DMS 273 (cell line): ENCODE measurements at regions not wholly inside any gene's neighbourhood (a gene's known extent, or its start where the extent isn't known, plus 50 kb on each side); places are given as distances from the start of the nearest gene placed in this dataset.
"Not testable (repeated sequence)": the region's sequence is repeated elsewhere in the genome, so short reads cannot be mapped to it uniquely, and the experiment has no call there.

Experiments
- DNase-seq: peaks from one replicate; lab custom pipeline; 2025; ENCODE audit not compliant: unreplicated experiment; lab: John Stamatoyannopoulos, UW

GRCh38 chr11:44416776-44417175 lies 106.8 kb upstream of the ALX4 start:
- no peak for DNase-seq

GRCh38 chr11:44417731-44418455 lies 108.0 kb upstream of the ALX4 start:
- DNase-seq = no peak

GRCh38 chr11:44418456-44418830 lies 108.5 kb upstream of the ALX4 start:
- DNase-seq = no peak

GRCh38 chr11:44421090-44421675 lies 111.2 kb upstream of the ALX4 start:
- peak; percentile 17 for DNase-seq

- no peak for DNase-seq
These were observed 113.3 kb upstream of the ALX4 start for GRCh38 chr11:44423289-44423688.

- no peak for DNase-seq
These were observed 114.9 kb upstream of the ALX4 start for GRCh38 chr11:44424841-44425240.

- no peak for DNase-seq
These were observed 116.2 kb upstream of the ALX4 start for GRCh38 chr11:44426119-44426518.

GRCh38 chr11:44426958-44427357 lies 117.0 kb upstream of the ALX4 start:
- DNase-seq = no peak

GRCh38 chr11:44427432-44427831 lies 117.5 kb upstream of the ALX4 start:
- DNase-seq = peak; percentile 45

- DNase-seq = no peak
These were observed 120.2 kb upstream of the ALX4 start for GRCh38 chr11:44430140-44430539.

- no peak for DNase-seq
These were observed 124.3 kb upstream of the ALX4 start for GRCh38 chr11:44434191-44434590.

- DNase-seq = no peak
These were observed 127.2 kb upstream of the ALX4 start for GRCh38 chr11:44437122-44437521.

- not testable (repeated sequence) for DNase-seq
These were observed 122.4 kb upstream of the CD82 start for GRCh38 chr11:44442893-44443673.

- no peak for DNase-seq
These were observed 121.4 kb upstream of the CD82 start for GRCh38 chr11:44443836-44444769.

- DNase-seq = no peak
These were observed 120.6 kb upstream of the CD82 start for GRCh38 chr11:44444770-44445321.

GRCh38 chr11:44445500-44446365 lies 119.7 kb upstream of the CD82 start:
- no peak for DNase-seq

GRCh38 chr11:44446366-44446762 lies 119.1 kb upstream of the CD82 start:
- DNase-seq = no peak

GRCh38 chr11:44446996-44447771 lies 118.3 kb upstream of the CD82 start:
- DNase-seq = no peak

GRCh38 chr11:44450295-44450932 lies 115.0 kb upstream of the CD82 start:
- no peak for DNase-seq
